ENCODE measurements at regions not wholly inside any gene's neighbourhood (a gene's known extent, or its start where the extent isn't known, plus 50 kb on each side); places are given as distances from the start of the nearest gene placed in this dataset.

- no peaks in the 10 kb centered on the region for H3K4me1 ChIP-seq (ENCODE audit: control insufficient read depth in 1 of 2, insufficient read depth in 2 of 2, low read length in 2 of 2)
- no peaks in the 10 kb centered on the region for H3K36me3 Mint-ChIP-seq
- H3K9ac ChIP-seq (ENCODE audit: insufficient read depth, low read length, poor library complexity, severe bottlenecking): no peak overlapping the region
- H3K4me2 ChIP-seq (replicated peaks; ENCODE audit: extremely low read depth, low read length, poor library complexity, severe bottlenecking): no peak overlapping the region
- no peak for DNase-seq
- H3K36me3 ChIP-seq (replicated peaks in 1 of 2; ENCODE audit: control insufficient read depth in 1 of 2, insufficient read depth in 2 of 2, low read length in 2 of 2): no peaks in the 10 kb centered on the region
- no peaks in the 10 kb centered on the region for H3K27me3 ChIP-seq (ENCODE audit: control insufficient read depth in 2 of 2, insufficient read depth in 2 of 2, low read length in 2 of 2)
- no peaks in the 10 kb centered on the region for H3K4me1 Mint-ChIP-seq
- H3K79me2 ChIP-seq (ENCODE audit: insufficient read depth, low read length): no peaks in the 10 kb centered on the region
- TF ChIP-seq, protein P1, sequence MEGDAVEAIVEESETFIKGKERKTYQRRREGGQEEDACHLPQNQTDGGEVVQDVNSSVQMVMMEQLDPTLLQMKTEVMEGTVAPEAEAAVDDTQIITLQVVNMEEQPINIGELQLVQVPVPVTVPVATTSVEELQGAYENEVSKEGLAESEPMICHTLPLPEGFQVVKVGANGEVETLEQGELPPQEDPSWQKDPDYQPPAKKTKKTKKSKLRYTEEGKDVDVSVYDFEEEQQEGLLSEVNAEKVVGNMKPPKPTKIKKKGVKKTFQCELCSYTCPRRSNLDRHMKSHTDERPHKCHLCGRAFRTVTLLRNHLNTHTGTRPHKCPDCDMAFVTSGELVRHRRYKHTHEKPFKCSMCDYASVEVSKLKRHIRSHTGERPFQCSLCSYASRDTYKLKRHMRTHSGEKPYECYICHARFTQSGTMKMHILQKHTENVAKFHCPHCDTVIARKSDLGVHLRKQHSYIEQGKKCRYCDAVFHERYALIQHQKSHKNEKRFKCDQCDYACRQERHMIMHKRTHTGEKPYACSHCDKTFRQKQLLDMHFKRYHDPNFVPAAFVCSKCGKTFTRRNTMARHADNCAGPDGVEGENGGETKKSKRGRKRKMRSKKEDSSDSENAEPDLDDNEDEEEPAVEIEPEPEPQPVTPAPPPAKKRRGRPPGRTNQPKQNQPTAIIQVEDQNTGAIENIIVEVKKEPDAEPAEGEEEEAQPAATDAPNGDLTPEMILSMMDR (IDR thresholded peaks at IDR 0.05): no peak
- H3K27ac Mint-ChIP-seq: no peak overlapping the region
- H3K4me3 ChIP-seq (replicated peaks in 1 of 3; ENCODE audit: low read depth in 2 of 3, low read length in 3 of 3): no peak overlapping the region
- no peak overlapping the region for H3K4me3 Mint-ChIP-seq
- H3K27ac ChIP-seq (ENCODE audit: low read depth in 1 of 2, low read length in 2 of 2): no peak overlapping the region
- no peaks in the 10 kb centered on the region for H4K20me1 ChIP-seq (ENCODE audit: insufficient read depth, low read length)
- H3K9me3 ChIP-seq (replicated peaks in 1 of 2; ENCODE audit: control insufficient read depth in 1 of 2, insufficient read depth in 1 of 2, low read length in 2 of 2): peaks cover 7 to 8% of the 10 kb centered on the region in 2 donors
- intact Hi-C loops (cut with micrococcal nuclease): no loop called here
- H3K9me3 Mint-ChIP-seq: peaks cover 0 to 13% (median 4%) of the 10 kb centered on the region in 7 donors
- no peak overlapping the region for H2AFZ ChIP-seq (ENCODE audit: insufficient read depth, low read depth, low read length, poor library complexity, severe bottlenecking)
- no peaks in the 10 kb centered on the region for H3K27me3 Mint-ChIP-seq (ENCODE audit: low read depth in 3 of 3)
Observed at GRCh38 chr11:39443424-39444022, 2015.9 kb downstream of the LRRC4C start.

DNA sequence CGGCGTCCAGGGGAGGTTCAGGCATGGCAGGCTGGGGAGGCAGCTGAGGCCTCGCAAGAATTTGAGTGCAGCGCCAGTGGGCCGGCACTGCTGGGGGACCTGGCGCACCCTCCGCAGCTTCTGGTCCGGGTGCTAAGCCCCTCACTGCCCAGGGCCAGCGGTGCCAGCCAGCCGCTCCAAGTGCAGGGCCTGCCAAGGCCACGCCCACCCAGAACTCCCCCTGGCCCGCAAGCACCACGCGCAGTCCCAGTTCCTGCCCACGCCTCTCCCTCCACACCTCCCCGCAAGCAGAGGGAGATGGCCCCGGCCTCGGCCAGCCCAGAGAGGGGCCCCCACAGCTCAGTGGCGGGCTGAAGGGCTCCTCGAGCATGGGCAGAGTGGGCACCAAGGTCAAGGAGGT lies 2017.3 kb downstream of the LRRC4C start:
- Histone ChIP-seq H4K20me1 (ENCODE audit: insufficient read depth, low read length) (no peaks in the 10 kb centered on the region), H3K36me3 (replicated peaks in 1 of 2; ENCODE audit: control insufficient read depth in 1 of 2, insufficient read depth in 2 of 2, low read length in 2 of 2) (no peaks in the 10 kb centered on the region), H3K4me3 (replicated peaks in 1 of 3; ENCODE audit: low read depth in 2 of 3, low read length in 3 of 3) (no peak overlapping the region), H3K4me1 (ENCODE audit: control insufficient read depth in 1 of 2, insufficient read depth in 2 of 2, low read length in 2 of 2) (no peaks in the 10 kb centered on the region), H2AFZ (ENCODE audit: insufficient read depth, low read depth, low read length, poor library complexity, severe bottlenecking) (no peak overlapping the region), H3K27ac (ENCODE audit: low read depth in 1 of 2, low read length in 2 of 2) (no peak overlapping the region), H3K4me2 (replicated peaks; ENCODE audit: extremely low read depth, low read length, poor library complexity, severe bottlenecking) (no peak overlapping the region), H3K9me3 (replicated peaks in 1 of 2; ENCODE audit: control insufficient read depth in 1 of 2, insufficient read depth in 1 of 2, low read length in 2 of 2) (peaks cover 7 to 8% of the 10 kb centered on the region in 2 donors), H3K9ac (ENCODE audit: insufficient read depth, low read length, poor library complexity, severe bottlenecking) (no peak overlapping the region), H3K27me3 (ENCODE audit: control insufficient read depth in 2 of 2, insufficient read depth in 2 of 2, low read length in 2 of 2) (no peaks in the 10 kb centered on the region), H3K79me2 (ENCODE audit: insufficient read depth, low read length) (no peaks in the 10 kb centered on the region)
- no peaks in the 10 kb centered on the region for H3K4me1 Mint-ChIP-seq
- DNase-seq: no peak
- H3K4me3 Mint-ChIP-seq: no peak overlapping the region
- no peaks in the 10 kb centered on the region for H3K27me3 Mint-ChIP-seq (ENCODE audit: low read depth in 3 of 3)
- no peak overlapping the region for H3K27ac Mint-ChIP-seq
- no peaks in the 10 kb centered on the region for H3K36me3 Mint-ChIP-seq
- 96% methylated on average over 18 of the region's 20 CpGs for WGBS (ENCODE audit: insufficient coverage)
- peaks cover 0 to 16% (median 7%) of the 10 kb centered on the region in 7 donors for H3K9me3 Mint-ChIP-seq
- TF ChIP-seq, protein P1 (IDR thresholded peaks at IDR 0.05): no peak
- intact Hi-C loops (cut with micrococcal nuclease): no loop called here
